Chondrocyte (in vitro differentiated cells): ENCODE measurements at regions not wholly inside any gene's neighbourhood (a gene's known extent, or its start where the extent isn't known, plus 50 kb on each side); places are given as distances from the start of the nearest gene placed in this dataset.

ENCODE experiments used
- DNase-seq: peaks from one replicate; pipeline ENCODE4 v3.0.0; 2021; ENCODE audit warnings: mixed read lengths, low spot score
- H3K27ac Mint-ChIP-seq: one replicate; pipeline ENCODE4 v1.8.0; 2021; ENCODE audit warnings: mild to moderate bottlenecking, moderate library complexity, mixed read lengths; ENCODE audit not compliant: unreplicated experiment
- H3K27me3 Mint-ChIP-seq: 2 replicates; pipeline ENCODE4 v1.8.0; 2021; ENCODE audit warnings: low read depth, mixed read lengths
- H3K36me3 Mint-ChIP-seq: 2 replicates; pipeline ENCODE4 v1.8.0; 2021; ENCODE audit warnings: low read depth, mixed read lengths
- H3K4me1 Mint-ChIP-seq: 2 replicates; pipeline ENCODE4 v1.8.0; 2021; ENCODE audit warnings: low read depth, mild to moderate bottlenecking, mixed read lengths
- H3K4me3 Mint-ChIP-seq: one replicate; pipeline ENCODE4 v1.8.0; 2021; ENCODE audit warnings: mild to moderate bottlenecking, moderate library complexity, mixed read lengths; ENCODE audit not compliant: unreplicated experiment
- H3K9me3 Mint-ChIP-seq: 2 replicates; pipeline ENCODE4 v1.8.0; 2021; ENCODE audit warnings: low read depth, mixed read lengths
- CTCF ChIP-seq: fragments of 200-600 bp; sonication (generic); IDR thresholded peaks from 2 replicates; pipeline ENCODE4 v1.5.0; 2021; ENCODE audit warnings: antibody characterized with exemption, mild to moderate bottlenecking, moderate library complexity

DNA sequence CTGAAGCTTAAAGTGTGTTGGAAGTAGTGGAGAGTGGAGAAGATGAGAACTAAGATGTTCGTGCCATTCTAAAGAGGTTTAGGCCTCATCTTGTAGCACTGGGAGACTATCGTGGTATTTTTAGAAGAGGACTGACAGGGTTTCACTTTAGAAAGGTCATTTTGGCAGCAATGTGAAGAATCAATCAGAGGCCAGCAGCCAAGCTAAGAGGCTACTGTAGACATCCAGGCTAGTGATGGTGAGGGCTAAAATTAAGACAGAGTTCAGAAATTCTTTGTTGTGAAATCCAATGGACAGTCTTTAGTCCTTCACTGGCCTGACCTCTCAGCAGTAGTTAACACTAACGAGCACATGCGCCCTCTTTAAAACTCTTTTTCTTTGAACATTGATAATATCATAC lies 288.2 kb downstream of the TBL1XR1 start:
- DNase-seq = no peak
- no peak for TF ChIP-seq CTCF
- Mint-ChIP-seq H3K27me3 (no peaks in the 10 kb centered on the region), H3K4me3 (no peak overlapping the region), H3K9me3 (no peaks in the 10 kb centered on the region), H3K4me1 (peaks cover 32% of the 10 kb centered on the region), H3K36me3 (no peaks in the 10 kb centered on the region), H3K27ac (no peak overlapping the region)

GRCh38 chr3:176906046-176906905 lies 291.0 kb downstream of the TBL1XR1 start:
- H3K4me3 Mint-ChIP-seq = no peak overlapping the region
- H3K27ac Mint-ChIP-seq = peak overlapping the region; percentile 37
- H3K36me3 Mint-ChIP-seq = no peaks in the 10 kb centered on the region
- DNase-seq = no peak
- no peaks in the 10 kb centered on the region for H3K9me3 Mint-ChIP-seq
- H3K27me3 Mint-ChIP-seq = no peaks in the 10 kb centered on the region
- peaks cover 32% of the 10 kb centered on the region for H3K4me1 Mint-ChIP-seq
- TF ChIP-seq CTCF = no peak

- peaks cover 32% of the 10 kb centered on the region for H3K4me1 Mint-ChIP-seq
- no peak for TF ChIP-seq CTCF
- no peak overlapping the region for H3K27ac Mint-ChIP-seq
- no peaks in the 10 kb centered on the region for H3K36me3 Mint-ChIP-seq
- no peak for DNase-seq
- H3K4me3 Mint-ChIP-seq = no peak overlapping the region
- H3K27me3 Mint-ChIP-seq = no peaks in the 10 kb centered on the region
- no peaks in the 10 kb centered on the region for H3K9me3 Mint-ChIP-seq
These were observed 292.0 kb downstream of the TBL1XR1 start for GRCh38 chr3:176905331-176905730.

- no peak for TF ChIP-seq CTCF
- DNase-seq = no peak
- no peaks in the 10 kb centered on the region for H3K36me3 Mint-ChIP-seq
- no peaks in the 10 kb centered on the region for H3K9me3 Mint-ChIP-seq
- peaks cover 32% of the 10 kb centered on the region for H3K4me1 Mint-ChIP-seq
- no peak overlapping the region for H3K27ac Mint-ChIP-seq
- H3K4me3 Mint-ChIP-seq = no peak overlapping the region
- peaks cover under 1% of the 10 kb centered on the region for H3K27me3 Mint-ChIP-seq
These were observed 292.8 kb downstream of the TBL1XR1 start for GRCh38 chr3:176904506-176904905.

DNA sequence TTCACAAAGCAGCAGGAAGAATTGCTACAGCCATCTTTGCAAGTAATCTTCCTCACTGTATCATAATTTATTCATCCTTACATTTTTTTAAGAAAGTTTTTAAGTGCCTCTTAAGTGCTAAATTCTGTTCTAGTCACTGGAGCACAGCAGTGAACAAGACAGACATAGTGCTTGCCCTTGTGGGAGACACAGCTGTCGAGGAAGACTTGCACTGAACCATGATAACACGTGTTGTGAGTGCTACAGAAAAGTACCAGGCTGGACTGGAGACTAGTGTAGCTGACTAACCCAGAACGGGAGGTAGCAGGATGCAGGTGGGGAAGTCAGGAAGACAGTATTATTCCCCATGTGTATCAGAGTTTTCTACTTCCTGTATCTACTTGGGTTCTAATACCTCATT lies 300.6 kb downstream of the TBL1XR1 start:
- Mint-ChIP-seq H3K4me1 (no peaks in the 10 kb centered on the region), H3K27ac (no peak overlapping the region), H3K27me3 (peaks cover 8% of the 10 kb centered on the region), H3K36me3 (peaks cover 13% of the 10 kb centered on the region), H3K4me3 (no peak overlapping the region), H3K9me3 (peaks cover 18% of the 10 kb centered on the region)
- DNase-seq = no peak
- TF ChIP-seq CTCF = no peak
